ENCODE measurements at regions not wholly inside any gene's neighbourhood (a gene's known extent, or its start where the extent isn't known, plus 50 kb on each side); places are given as distances from the start of the nearest gene placed in this dataset.

DNA sequence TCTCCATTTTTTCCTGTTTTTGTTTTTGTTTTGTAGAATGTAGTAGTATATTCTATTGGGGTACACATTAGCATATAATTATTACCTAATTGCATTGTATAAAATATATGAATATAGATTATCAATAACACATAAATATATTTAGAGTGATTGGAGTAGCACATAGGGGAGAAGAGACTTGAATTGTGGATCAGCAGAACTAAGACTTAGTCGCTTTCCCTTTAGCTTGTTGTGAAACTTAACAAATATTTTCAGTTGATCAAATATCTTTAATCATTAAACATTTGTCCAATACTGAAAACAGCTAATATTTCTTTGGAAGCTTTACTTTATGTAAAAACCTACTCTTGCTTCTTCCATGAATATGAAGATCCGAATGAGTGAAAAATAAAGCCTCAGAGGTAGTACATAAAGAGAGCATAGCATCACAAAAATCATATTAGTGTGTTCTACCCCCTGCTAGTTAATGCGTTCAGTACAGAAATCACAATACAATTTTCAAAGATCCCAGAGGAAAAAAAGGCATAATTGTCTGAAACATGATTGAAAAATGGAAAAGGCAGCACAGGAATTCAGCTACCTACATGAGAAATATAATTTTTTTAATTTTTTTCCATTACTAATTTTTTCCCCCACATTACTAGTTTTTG lies 1348.0 kb upstream of the PRR20A start:
- TF ChIP-seq, protein P1, sequence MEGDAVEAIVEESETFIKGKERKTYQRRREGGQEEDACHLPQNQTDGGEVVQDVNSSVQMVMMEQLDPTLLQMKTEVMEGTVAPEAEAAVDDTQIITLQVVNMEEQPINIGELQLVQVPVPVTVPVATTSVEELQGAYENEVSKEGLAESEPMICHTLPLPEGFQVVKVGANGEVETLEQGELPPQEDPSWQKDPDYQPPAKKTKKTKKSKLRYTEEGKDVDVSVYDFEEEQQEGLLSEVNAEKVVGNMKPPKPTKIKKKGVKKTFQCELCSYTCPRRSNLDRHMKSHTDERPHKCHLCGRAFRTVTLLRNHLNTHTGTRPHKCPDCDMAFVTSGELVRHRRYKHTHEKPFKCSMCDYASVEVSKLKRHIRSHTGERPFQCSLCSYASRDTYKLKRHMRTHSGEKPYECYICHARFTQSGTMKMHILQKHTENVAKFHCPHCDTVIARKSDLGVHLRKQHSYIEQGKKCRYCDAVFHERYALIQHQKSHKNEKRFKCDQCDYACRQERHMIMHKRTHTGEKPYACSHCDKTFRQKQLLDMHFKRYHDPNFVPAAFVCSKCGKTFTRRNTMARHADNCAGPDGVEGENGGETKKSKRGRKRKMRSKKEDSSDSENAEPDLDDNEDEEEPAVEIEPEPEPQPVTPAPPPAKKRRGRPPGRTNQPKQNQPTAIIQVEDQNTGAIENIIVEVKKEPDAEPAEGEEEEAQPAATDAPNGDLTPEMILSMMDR (IDR thresholded peaks at IDR 0.05): no peak
- TF ChIP-seq POLR2A (IDR thresholded peaks at IDR 0.05) (no peak), POLR2AphosphoS5 (IDR thresholded peaks at IDR 0.05) (no peak)

Measured in stomach (tissue), 4 donors.